ENCODE measurements at regions not wholly inside any gene's neighbourhood (a gene's known extent, or its start where the extent isn't known, plus 50 kb on each side); places are given as distances from the start of the nearest gene placed in this dataset.
A peak's percentile ranks its signal among the peaks of the same experiment; 100 is the strongest.

DNA sequence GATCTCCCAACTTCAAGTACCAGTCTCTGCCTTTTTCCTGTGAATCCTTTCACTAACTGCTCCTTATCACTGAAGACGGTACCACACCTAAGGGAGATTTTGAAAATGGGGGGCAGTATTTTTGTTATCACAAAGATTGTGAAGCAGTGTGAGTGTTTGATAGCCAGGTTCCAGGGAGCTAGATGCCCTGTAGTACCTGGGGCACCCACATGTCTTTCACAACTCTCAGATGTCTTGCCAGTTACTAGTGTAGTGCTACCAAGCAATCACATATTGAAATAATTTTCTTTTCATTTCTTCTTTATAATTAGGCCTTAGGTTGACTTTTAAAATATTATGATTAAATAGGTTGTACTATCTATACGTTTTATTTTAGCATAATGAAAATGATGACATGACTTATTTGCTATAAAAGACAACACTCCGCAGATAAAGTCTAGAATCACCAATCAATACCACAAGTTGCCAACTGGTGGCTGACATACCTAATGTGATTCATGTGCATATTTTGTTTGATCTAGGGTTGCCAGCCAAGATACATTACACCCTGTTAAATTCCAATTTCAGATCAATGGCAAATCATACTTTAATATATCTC lies 215.9 kb downstream of the EXOC5 start:
- TF ChIP-seq, protein P1, sequence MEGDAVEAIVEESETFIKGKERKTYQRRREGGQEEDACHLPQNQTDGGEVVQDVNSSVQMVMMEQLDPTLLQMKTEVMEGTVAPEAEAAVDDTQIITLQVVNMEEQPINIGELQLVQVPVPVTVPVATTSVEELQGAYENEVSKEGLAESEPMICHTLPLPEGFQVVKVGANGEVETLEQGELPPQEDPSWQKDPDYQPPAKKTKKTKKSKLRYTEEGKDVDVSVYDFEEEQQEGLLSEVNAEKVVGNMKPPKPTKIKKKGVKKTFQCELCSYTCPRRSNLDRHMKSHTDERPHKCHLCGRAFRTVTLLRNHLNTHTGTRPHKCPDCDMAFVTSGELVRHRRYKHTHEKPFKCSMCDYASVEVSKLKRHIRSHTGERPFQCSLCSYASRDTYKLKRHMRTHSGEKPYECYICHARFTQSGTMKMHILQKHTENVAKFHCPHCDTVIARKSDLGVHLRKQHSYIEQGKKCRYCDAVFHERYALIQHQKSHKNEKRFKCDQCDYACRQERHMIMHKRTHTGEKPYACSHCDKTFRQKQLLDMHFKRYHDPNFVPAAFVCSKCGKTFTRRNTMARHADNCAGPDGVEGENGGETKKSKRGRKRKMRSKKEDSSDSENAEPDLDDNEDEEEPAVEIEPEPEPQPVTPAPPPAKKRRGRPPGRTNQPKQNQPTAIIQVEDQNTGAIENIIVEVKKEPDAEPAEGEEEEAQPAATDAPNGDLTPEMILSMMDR (IDR thresholded peaks at IDR 0.05), result no peak
- TF ChIP-seq KAT7 (CRISPR knock-in tag; IDR thresholded peaks at IDR 0.05; ENCODE audit: borderline replicate concordance) (no peak), ZNF671 (CRISPR knock-in tag; IDR thresholded peaks at IDR 0.05) (no peak), SOX15 (CRISPR knock-in tag; IDR thresholded peaks at IDR 0.05) (no peak), ZNF121 (CRISPR knock-in tag; IDR thresholded peaks at IDR 0.05) (no peak), ATF1 (CRISPR knock-in tag; IDR thresholded peaks at IDR 0.05) (no peak), ELF4 (CRISPR knock-in tag; IDR thresholded peaks at IDR 0.05; ENCODE audit: low read depth) (no peak), RELA (CRISPR knock-in tag; IDR thresholded peaks at IDR 0.05; ENCODE audit: borderline replicate concordance) (no peak), CBFB (CRISPR knock-in tag; IDR thresholded peaks at IDR 0.05; ENCODE audit: low read depth) (no peak), MYBL2 (CRISPR knock-in tag; IDR thresholded peaks at IDR 0.05) (no peak), JUN (CRISPR knock-in tag; IDR thresholded peaks at IDR 0.05) (no peak), PRRX2 (CRISPR knock-in tag; IDR thresholded peaks at IDR 0.05) (no peak), NFATC4 (CRISPR knock-in tag; IDR thresholded peaks at IDR 0.05) (no peak)
- TF ChIP-seq, protein P2, sequence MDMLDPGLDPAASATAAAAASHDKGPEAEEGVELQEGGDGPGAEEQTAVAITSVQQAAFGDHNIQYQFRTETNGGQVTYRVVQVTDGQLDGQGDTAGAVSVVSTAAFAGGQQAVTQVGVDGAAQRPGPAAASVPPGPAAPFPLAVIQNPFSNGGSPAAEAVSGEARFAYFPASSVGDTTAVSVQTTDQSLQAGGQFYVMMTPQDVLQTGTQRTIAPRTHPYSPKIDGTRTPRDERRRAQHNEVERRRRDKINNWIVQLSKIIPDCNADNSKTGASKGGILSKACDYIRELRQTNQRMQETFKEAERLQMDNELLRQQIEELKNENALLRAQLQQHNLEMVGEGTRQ (CRISPR knock-in tag; IDR thresholded peaks at IDR 0.05), result no peak
- TF ChIP-seq, protein P3, sequence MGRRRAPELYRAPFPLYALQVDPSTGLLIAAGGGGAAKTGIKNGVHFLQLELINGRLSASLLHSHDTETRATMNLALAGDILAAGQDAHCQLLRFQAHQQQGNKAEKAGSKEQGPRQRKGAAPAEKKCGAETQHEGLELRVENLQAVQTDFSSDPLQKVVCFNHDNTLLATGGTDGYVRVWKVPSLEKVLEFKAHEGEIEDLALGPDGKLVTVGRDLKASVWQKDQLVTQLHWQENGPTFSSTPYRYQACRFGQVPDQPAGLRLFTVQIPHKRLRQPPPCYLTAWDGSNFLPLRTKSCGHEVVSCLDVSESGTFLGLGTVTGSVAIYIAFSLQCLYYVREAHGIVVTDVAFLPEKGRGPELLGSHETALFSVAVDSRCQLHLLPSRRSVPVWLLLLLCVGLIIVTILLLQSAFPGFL (CRISPR knock-in tag; IDR thresholded peaks at IDR 0.05; ENCODE audit: borderline replicate concordance), result no peak
- TF ChIP-seq, protein P4, sequence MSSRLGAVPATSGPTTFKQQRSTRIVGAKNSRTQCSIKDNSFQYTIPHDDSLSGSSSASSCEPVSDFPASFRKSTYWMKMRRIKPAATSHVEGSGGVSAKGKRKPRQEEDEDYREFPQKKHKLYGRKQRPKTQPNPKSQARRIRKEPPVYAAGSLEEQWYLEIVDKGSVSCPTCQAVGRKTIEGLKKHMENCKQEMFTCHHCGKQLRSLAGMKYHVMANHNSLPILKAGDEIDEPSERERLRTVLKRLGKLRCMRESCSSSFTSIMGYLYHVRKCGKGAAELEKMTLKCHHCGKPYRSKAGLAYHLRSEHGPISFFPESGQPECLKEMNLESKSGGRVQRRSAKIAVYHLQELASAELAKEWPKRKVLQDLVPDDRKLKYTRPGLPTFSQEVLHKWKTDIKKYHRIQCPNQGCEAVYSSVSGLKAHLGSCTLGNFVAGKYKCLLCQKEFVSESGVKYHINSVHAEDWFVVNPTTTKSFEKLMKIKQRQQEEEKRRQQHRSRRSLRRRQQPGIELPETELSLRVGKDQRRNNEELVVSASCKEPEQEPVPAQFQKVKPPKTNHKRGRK (CRISPR knock-in tag; IDR thresholded peaks at IDR 0.05; ENCODE audit: borderline replicate concordance), result no peak
- TF ChIP-seq, protein P5, sequence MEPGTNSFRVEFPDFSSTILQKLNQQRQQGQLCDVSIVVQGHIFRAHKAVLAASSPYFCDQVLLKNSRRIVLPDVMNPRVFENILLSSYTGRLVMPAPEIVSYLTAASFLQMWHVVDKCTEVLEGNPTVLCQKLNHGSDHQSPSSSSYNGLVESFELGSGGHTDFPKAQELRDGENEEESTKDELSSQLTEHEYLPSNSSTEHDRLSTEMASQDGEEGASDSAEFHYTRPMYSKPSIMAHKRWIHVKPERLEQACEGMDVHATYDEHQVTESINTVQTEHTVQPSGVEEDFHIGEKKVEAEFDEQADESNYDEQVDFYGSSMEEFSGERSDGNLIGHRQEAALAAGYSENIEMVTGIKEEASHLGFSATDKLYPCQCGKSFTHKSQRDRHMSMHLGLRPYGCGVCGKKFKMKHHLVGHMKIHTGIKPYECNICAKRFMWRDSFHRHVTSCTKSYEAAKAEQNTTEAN (CRISPR knock-in tag; IDR thresholded peaks at IDR 0.05), result no peak
- TF ChIP-seq, protein P6, sequence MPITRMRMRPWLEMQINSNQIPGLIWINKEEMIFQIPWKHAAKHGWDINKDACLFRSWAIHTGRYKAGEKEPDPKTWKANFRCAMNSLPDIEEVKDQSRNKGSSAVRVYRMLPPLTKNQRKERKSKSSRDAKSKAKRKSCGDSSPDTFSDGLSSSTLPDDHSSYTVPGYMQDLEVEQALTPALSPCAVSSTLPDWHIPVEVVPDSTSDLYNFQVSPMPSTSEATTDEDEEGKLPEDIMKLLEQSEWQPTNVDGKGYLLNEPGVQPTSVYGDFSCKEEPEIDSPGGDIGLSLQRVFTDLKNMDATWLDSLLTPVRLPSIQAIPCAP (CRISPR knock-in tag; IDR thresholded peaks at IDR 0.05), result no peak
- no peaks in the 10 kb centered on the region for H3K36me3 Mint-ChIP-seq
- H3K9me3 Mint-ChIP-seq, result peaks cover 16% of the 10 kb centered on the region
- DNase-seq (ENCODE audit: low spot score), result no peak
- POLR2A ChIA-PET, result interaction anchor here (0.9 kb wide), 1 partner anchor 363 kb away, joined by 6 read pairs; no protein-coding TSS in a partner anchor
- ATAC-seq, result peak; percentile 56
- peaks cover 39% of the 10 kb centered on the region for H3K27me3 Mint-ChIP-seq (ENCODE audit: low read depth)
- CTCF ChIA-PET, result interaction anchor here (1.0 to 2.6 kb wide), 13 partner anchors 8 to 362 kb away, joined by 3 to 12 read pairs (median 5); no protein-coding TSS in a partner anchor
- no peak overlapping the region for H3K4me3 Mint-ChIP-seq
- peaks cover 28% of the 10 kb centered on the region for H3K4me1 Mint-ChIP-seq
- H3K27ac Mint-ChIP-seq, result no peak overlapping the region

DNA sequence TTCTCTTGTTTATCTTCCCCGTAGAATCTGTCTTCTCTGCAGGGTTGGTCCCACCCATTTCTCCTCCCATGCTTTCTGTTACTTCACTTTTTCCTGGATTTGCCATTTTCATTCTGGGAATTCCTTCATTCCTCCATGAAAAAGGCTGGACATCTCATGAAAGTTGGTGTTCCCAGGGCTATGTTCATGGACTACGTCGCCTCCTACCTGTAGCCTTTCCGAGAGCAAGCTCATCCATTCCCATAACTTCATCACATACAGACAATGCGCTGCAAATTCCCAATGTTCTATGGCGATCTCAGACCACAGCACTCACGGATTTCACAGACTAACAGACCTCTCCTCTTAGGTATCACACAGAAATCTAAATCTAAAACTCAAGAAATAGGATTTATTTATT lies 217.1 kb downstream of the EXOC5 start:
- CTCF ChIA-PET, result interaction anchor here (0.5 to 2.6 kb wide), 36 partner anchors 9 to 472 kb away, joined by 3 to 15 read pairs (median 4); partner anchors contain the start of gene TMEM260
- DNase-seq (ENCODE audit: low spot score) (peak; percentile 36), ATAC-seq (peak; percentile 85)
- Mint-ChIP-seq H3K4me1 (peaks cover 24% of the 10 kb centered on the region), H3K4me3 (no peak overlapping the region), H3K36me3 (no peaks in the 10 kb centered on the region), H3K9me3 (peaks cover 16% of the 10 kb centered on the region), H3K27ac (no peak overlapping the region), H3K27me3 (ENCODE audit: low read depth) (peaks cover 39% of the 10 kb centered on the region)
- POLR2A ChIA-PET, result interaction anchor here (0.9 to 1.0 kb wide), 2 partner anchors 152 to 361 kb away, joined by 3 to 6 read pairs; no protein-coding TSS in a partner anchor
- TF ChIP-seq, protein P7, sequence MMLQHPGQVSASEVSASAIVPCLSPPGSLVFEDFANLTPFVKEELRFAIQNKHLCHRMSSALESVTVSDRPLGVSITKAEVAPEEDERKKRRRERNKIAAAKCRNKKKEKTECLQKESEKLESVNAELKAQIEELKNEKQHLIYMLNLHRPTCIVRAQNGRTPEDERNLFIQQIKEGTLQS (CRISPR knock-in tag; conservative IDR thresholded peaks at IDR 0.05), result no peak
- TF ChIP-seq, protein P8, sequence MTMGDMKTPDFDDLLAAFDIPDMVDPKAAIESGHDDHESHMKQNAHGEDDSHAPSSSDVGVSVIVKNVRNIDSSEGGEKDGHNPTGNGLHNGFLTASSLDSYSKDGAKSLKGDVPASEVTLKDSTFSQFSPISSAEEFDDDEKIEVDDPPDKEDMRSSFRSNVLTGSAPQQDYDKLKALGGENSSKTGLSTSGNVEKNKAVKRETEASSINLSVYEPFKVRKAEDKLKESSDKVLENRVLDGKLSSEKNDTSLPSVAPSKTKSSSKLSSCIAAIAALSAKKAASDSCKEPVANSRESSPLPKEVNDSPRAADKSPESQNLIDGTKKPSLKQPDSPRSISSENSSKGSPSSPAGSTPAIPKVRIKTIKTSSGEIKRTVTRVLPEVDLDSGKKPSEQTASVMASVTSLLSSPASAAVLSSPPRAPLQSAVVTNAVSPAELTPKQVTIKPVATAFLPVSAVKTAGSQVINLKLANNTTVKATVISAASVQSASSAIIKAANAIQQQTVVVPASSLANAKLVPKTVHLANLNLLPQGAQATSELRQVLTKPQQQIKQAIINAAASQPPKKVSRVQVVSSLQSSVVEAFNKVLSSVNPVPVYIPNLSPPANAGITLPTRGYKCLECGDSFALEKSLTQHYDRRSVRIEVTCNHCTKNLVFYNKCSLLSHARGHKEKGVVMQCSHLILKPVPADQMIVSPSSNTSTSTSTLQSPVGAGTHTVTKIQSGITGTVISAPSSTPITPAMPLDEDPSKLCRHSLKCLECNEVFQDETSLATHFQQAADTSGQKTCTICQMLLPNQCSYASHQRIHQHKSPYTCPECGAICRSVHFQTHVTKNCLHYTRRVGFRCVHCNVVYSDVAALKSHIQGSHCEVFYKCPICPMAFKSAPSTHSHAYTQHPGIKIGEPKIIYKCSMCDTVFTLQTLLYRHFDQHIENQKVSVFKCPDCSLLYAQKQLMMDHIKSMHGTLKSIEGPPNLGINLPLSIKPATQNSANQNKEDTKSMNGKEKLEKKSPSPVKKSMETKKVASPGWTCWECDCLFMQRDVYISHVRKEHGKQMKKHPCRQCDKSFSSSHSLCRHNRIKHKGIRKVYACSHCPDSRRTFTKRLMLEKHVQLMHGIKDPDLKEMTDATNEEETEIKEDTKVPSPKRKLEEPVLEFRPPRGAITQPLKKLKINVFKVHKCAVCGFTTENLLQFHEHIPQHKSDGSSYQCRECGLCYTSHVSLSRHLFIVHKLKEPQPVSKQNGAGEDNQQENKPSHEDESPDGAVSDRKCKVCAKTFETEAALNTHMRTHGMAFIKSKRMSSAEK (CRISPR knock-in tag; IDR thresholded peaks at IDR 0.05; ENCODE audit: borderline replicate concordance), result no peak

Data from WTC11 (cell line).